Loucy (cell line): ENCODE measurements at regions not wholly inside any gene's neighbourhood (a gene's known extent, or its start where the extent isn't known, plus 50 kb on each side); places are given as distances from the start of the nearest gene placed in this dataset.
"Not testable (repeated sequence)": the region's sequence is repeated elsewhere in the genome, so short reads cannot be mapped to it uniquely, and the experiment has no call there.

Experiments
- EZH2phosphoT487 ChIP-seq: fragments of 200-600 bp; IDR thresholded peaks from 2 replicates; pipeline ENCODE4 v1.6.1; 2018; ENCODE audit warnings: antibody characterized with exemption, mild to moderate bottlenecking, moderate library complexity, borderline replicate concordance
- TF ChIP-seq, protein P1 (sequence below): fragments of 200-600 bp; sonication (generic); conservative IDR thresholded peaks from 2 replicates; pipeline ENCODE4 v1.5.1; 2014; ENCODE audit warnings: mild to moderate bottlenecking, antibody characterized with exemption, low read length

- TF ChIP-seq, protein P1, sequence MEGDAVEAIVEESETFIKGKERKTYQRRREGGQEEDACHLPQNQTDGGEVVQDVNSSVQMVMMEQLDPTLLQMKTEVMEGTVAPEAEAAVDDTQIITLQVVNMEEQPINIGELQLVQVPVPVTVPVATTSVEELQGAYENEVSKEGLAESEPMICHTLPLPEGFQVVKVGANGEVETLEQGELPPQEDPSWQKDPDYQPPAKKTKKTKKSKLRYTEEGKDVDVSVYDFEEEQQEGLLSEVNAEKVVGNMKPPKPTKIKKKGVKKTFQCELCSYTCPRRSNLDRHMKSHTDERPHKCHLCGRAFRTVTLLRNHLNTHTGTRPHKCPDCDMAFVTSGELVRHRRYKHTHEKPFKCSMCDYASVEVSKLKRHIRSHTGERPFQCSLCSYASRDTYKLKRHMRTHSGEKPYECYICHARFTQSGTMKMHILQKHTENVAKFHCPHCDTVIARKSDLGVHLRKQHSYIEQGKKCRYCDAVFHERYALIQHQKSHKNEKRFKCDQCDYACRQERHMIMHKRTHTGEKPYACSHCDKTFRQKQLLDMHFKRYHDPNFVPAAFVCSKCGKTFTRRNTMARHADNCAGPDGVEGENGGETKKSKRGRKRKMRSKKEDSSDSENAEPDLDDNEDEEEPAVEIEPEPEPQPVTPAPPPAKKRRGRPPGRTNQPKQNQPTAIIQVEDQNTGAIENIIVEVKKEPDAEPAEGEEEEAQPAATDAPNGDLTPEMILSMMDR = not testable (repeated sequence)
- not testable (repeated sequence) for TF ChIP-seq EZH2phosphoT487
Measured at GRCh38 chr12:32023861-32024260, 64.6 kb downstream of the RESF1 start.
